K562 (cell line): ENCODE measurements at regions not wholly inside any gene's neighbourhood (a gene's known extent, or its start where the extent isn't known, plus 50 kb on each side); places are given as distances from the start of the nearest gene placed in this dataset.

Experiments
- CTCF ChIP-seq, 3 experiments: IDR thresholded peaks in 2 of 3; conservative IDR thresholded peaks in 1 of 3; 2 replicates each; pipeline ENCODE4 v1.5.1; 2011 to 2012; ENCODE audit warnings: low read length in 3 of 3, mild to moderate bottlenecking in 3 of 3, control low read depth in 2 of 3, improper control_type of control experiment in 1 of 3, inconsistent platforms in 1 of 3, low read depth in 1 of 3, mixed read lengths in 1 of 3, moderate library complexity in 1 of 3; ENCODE audit not compliant: insufficient read depth in 2 of 3
- MITF ChIP-seq: IDR thresholded peaks from 2 replicates; pipeline ENCODE4 v1.6.1; 2014; ENCODE audit warnings: antibody characterized with exemption
- SIN3A ChIP-seq, 2 experiments: fragments of 150-350 bp in 1 of 2; IDR thresholded peaks; 2 replicates each; pipeline ENCODE4 v1.6.1; 2011 to 2016; ENCODE audit warnings: borderline replicate concordance in 2 of 2, low read depth in 2 of 2, low read length in 2 of 2, mild to moderate bottlenecking in 2 of 2, moderate library complexity in 2 of 2; ENCODE audit not compliant: control insufficient read depth in 1 of 2
- ZNF274 ChIP-seq: IDR thresholded peaks from 2 replicates; pipeline ENCODE4 v1.6.1; 2011; ENCODE audit warnings: low read depth, mild to moderate bottlenecking, low read length, moderate library complexity, borderline replicate concordance

- TF ChIP-seq CTCF (IDR thresholded peaks at IDR 0.05 in 2 of 3, conservative IDR thresholded peaks at IDR 0.05 in 1 of 3; ENCODE audit: insufficient read depth in 2 of 3, low read depth in 1 of 3, low read length in 3 of 3): no peak
- TF ChIP-seq MITF: no peak
- no peak for TF ChIP-seq ZNF274
- no peak for TF ChIP-seq SIN3A (IDR thresholded peaks at IDR 0.05; ENCODE audit: borderline replicate concordance in 2 of 2, control insufficient read depth in 1 of 2, low read depth in 2 of 2, low read length in 2 of 2)
These were observed 220.3 kb downstream of the ENC1 start for GRCh38 chr5:74420220-74420619.
